Loucy (cell line): ENCODE measurements at regions not wholly inside any gene's neighbourhood (a gene's known extent, or its start where the extent isn't known, plus 50 kb on each side); places are given as distances from the start of the nearest gene placed in this dataset.

Source experiments
- CTCF ChIP-seq: fragments of 200-600 bp; sonication (generic); conservative IDR thresholded peaks from 2 replicates; pipeline ENCODE4 v1.5.1; 2014; ENCODE audit warnings: mild to moderate bottlenecking, antibody characterized with exemption, low read length
- EZH2phosphoT487 ChIP-seq: fragments of 200-600 bp; IDR thresholded peaks from 2 replicates; pipeline ENCODE4 v1.6.1; 2018; ENCODE audit warnings: antibody characterized with exemption, mild to moderate bottlenecking, moderate library complexity, borderline replicate concordance

GRCh38 chr2:226064932-226065570 is 665.5 kb downstream of the NYAP2 start:
- no peak for TF ChIP-seq CTCF
- no peak for TF ChIP-seq EZH2phosphoT487
